ENCODE measurements at regions not wholly inside any gene's neighbourhood (a gene's known extent, or its start where the extent isn't known, plus 50 kb on each side); places are given as distances from the start of the nearest gene placed in this dataset.

GRCh38 chr4:138576684-138577083 is 334.5 kb upstream of the SLC7A11 start:
- DNase-seq (ENCODE audit: low spot score) (no peak), ATAC-seq (no peak)
- intact Hi-C loops (cut with DNase I), result no loop called here

- ATAC-seq (no peak), DNase-seq (ENCODE audit: low spot score) (no peak)
- intact Hi-C loops (cut with DNase I), result no loop called here
These were observed 331.1 kb upstream of the SLC7A11 start for GRCh38 chr4:138573246-138573645.

- DNase-seq (ENCODE audit: low spot score) (no peak), ATAC-seq (no peak)
- intact Hi-C loops (cut with DNase I), result no loop called here
These were observed 329.9 kb upstream of the SLC7A11 start for GRCh38 chr4:138572007-138572406.

- DNase-seq (ENCODE audit: low spot score) (no peak), ATAC-seq (no peak)
- intact Hi-C loops (cut with DNase I), result no loop called here
These were observed 325.5 kb upstream of the SLC7A11 start for GRCh38 chr4:138567696-138568095.

GRCh38 chr4:138565576-138565975 is 323.4 kb upstream of the SLC7A11 start:
- ATAC-seq (no peak), DNase-seq (ENCODE audit: low spot score) (no peak)
- intact Hi-C loops (cut with DNase I), result no loop called here

GRCh38 chr4:138562544-138562991 is 320.4 kb upstream of the SLC7A11 start:
- intact Hi-C loops (cut with DNase I), result no loop called here
- no peak for DNase-seq (ENCODE audit: low spot score)
- ATAC-seq, result peak; percentile 85

GRCh38 chr4:138561906-138562305 is 319.8 kb upstream of the SLC7A11 start:
- intact Hi-C loops (cut with DNase I), result no loop called here
- no peak for DNase-seq (ENCODE audit: low spot score)
- no peak for ATAC-seq

GRCh38 chr4:138561276-138561880 is 319.2 kb upstream of the SLC7A11 start:
- ATAC-seq (no peak), DNase-seq (ENCODE audit: low spot score) (no peak)
- intact Hi-C loops (cut with DNase I), result no loop called here

- ATAC-seq (no peak), DNase-seq (ENCODE audit: low spot score) (no peak)
- intact Hi-C loops (cut with DNase I), result no loop called here
These were observed 318.3 kb upstream of the SLC7A11 start for GRCh38 chr4:138560448-138560847.

- intact Hi-C loops (cut with DNase I), result no loop called here
These were observed 316.7 kb upstream of the SLC7A11 start for GRCh38 chr4:138558886-138559285.

GRCh38 chr4:138555584-138555983 is 313.4 kb upstream of the SLC7A11 start:
- DNase-seq (ENCODE audit: low spot score) (no peak), ATAC-seq (no peak)
- intact Hi-C loops (cut with DNase I), result no loop called here

More at GRCh38 chr4:138558886-138559285, 316.7 kb upstream of the SLC7A11 start:
- DNase-seq (ENCODE audit: low spot score), result no peak
- ATAC-seq, result no peak

- DNase-seq (ENCODE audit: low spot score) (no peak), ATAC-seq (no peak)
- intact Hi-C loops (cut with DNase I), result no loop called here
These were observed 313.0 kb upstream of the SLC7A11 start for GRCh38 chr4:138555108-138555507.

- DNase-seq (ENCODE audit: low spot score) (no peak), ATAC-seq (no peak)
- intact Hi-C loops (cut with DNase I), result no loop called here
These were observed 311.1 kb upstream of the SLC7A11 start for GRCh38 chr4:138553001-138553845.

- ATAC-seq (no peak), DNase-seq (ENCODE audit: low spot score) (no peak)
- intact Hi-C loops (cut with DNase I), result no loop called here
These were observed 300.1 kb upstream of the SLC7A11 start for GRCh38 chr4:138542191-138542776.

GRCh38 chr4:138540056-138540800 is 298.1 kb upstream of the SLC7A11 start:
- DNase-seq (ENCODE audit: low spot score), result no peak
- no peak for ATAC-seq
- intact Hi-C loops (cut with DNase I), result no loop called here

- no peak for ATAC-seq
- DNase-seq (ENCODE audit: low spot score), result no peak
- intact Hi-C loops (cut with DNase I), result no loop called here
These were observed 296.6 kb upstream of the SLC7A11 start for GRCh38 chr4:138538743-138539142.

GRCh38 chr4:138537731-138538490 is 295.8 kb upstream of the SLC7A11 start:
- DNase-seq (ENCODE audit: low spot score), result no peak
- no peak for ATAC-seq
- intact Hi-C loops (cut with DNase I), result no loop called here

GRCh38 chr4:138535316-138535715 is 293.2 kb upstream of the SLC7A11 start:
- no peak for DNase-seq (ENCODE audit: low spot score)
- intact Hi-C loops (cut with DNase I), result no loop called here
- ATAC-seq, result no peak

GRCh38 chr4:138522366-138522765 is 280.2 kb upstream of the SLC7A11 start:
- no peak for DNase-seq (ENCODE audit: low spot score)
- intact Hi-C loops (cut with DNase I), result no loop called here
- no peak for ATAC-seq
